ENCODE measurements at regions not wholly inside any gene's neighbourhood (a gene's known extent, or its start where the extent isn't known, plus 50 kb on each side); places are given as distances from the start of the nearest gene placed in this dataset.

DNA sequence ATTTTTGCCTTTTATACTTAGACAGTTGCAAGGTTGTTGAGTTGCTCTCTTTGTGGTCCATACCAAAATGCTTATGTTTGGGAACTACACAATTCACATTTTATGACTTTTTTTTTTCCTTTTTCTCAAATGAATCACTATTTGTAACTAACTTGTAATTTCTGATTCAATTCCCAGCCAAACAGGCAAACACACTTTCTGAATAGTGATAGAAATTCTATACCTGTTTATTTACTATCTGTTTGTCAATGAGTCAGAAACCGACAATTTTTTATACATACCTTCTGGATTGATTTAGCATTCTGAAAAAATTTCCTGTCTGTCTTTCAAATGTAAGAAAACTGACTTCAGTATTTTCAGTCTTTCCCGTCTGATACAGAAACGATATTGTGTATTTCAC is 69.1 kb downstream of the MBL2 start:
- no peak for DNase-seq (ENCODE audit: low read depth)

DNA sequence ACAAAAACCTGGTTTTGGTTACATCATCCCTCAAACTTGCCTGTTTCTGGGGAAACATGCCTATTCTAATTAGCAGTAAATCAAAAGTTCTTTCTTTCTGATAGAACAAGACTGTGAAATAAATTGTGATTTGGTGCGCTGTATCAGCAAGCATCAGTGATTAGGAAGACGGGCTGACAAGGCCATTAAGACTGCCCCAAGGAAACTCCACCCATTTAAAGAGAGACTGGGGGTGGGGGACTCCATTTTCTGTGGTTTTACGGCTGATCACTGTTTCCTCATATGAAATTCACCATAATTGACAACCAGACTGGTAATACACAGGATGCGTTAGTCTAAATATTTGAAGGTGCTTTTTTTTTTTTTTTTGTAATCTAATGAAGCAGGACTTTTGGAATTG is 68.7 kb downstream of the MBL2 start:
- DNase-seq (ENCODE audit: low read depth): no peak

DNA sequence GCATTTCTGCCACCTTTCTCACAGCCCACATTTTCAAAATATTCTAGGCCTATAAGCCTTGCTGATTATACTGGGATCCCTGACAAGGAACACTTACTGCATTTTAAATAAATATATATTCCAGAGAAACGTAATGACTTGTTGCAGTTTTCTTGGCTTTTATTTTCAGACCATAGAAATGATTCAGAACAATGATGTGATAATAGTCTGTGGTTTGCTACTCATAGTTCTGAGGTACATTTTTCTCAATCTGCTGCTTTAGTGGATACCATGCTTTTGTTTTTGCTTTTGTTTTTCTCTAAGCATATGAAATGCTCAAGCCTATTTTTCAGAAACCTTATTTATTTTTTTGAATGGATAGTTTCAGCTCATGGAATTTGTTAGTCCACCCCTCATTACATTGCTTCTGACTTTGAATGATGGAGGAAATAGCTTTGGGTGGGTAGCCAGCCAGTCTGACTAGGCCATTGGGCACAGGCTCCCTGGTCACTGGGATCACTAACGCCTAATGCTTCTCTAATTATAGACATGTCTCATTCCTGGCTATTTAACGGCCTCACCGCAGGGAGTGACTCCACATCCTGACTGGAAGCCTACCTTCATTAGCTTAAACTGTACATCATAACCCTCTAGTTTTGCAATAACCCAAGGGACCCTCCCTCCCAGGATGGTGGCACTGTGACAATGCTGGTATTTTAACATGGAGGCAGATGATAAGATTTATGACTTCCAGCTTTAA is 66.1 kb downstream of the MBL2 start:
- DNase-seq (ENCODE audit: low read depth): no peak
